Stimulated activated CD8-positive, alpha-beta memory T cell treated with anti-CD3 and anti-CD28 coated beads, Interleukin-7, amount 100 ng/mL, for 48 hours (primary cell): ENCODE measurements at regions not wholly inside any gene's neighbourhood (a gene's known extent, or its start where the extent isn't known, plus 50 kb on each side); places are given as distances from the start of the nearest gene placed in this dataset.

Experiments
- DNase-seq, 2 donors: peaks; one replicate each; pipeline ENCODE4 v3.0.0-alpha.2; 2020; ENCODE audit warnings: low read depth in 1 of 2; ENCODE audit errors: extremely low read depth in 1 of 2

DNA sequence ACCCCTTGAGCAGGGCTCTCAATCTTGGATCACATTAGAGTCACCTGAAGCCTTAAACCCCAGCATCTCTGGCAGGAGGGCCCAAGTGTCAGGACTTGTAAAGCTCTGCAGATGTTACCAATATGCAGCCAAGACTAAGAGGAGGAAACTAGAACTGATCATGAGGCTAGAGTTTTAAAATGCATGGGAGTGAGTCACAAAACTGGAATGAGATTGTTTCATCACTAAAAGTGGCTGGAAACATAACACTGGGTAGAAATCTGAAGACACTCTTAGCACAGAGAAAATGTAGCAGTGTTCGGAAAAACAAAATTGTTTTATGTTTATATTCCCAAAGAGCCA, 63.3 kb upstream of the GHITM start:
- DNase-seq, result no peak

DNA sequence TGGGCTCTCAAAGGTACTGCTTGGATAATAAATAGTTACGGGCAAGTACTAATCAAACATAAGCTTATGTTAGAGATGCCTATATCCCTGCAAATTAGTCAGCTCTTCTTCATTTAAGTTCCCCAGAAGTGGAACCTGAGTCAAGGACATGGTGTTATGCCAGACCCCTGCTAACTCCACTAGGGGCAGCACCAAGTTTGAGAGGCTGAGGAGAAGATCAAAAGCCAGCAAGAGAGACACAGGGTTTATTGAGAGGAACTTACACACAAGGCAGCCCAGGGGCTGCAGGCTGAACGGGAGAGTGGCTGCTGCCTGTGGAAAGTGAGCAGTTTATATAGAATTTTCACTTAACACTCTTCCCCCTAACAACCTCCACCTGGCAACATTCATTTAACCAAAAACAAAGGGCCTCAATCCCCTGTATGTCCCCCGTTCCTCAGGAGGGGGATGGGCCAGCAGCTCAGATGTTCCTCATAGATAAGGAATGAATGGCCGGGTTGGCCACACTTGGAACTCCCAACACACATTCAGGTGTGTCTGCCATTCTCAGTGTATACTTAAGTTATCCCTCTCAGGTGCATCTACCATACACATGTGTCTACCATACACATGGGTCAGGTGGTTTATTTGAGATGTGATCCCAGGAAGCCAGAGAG, 62.6 kb upstream of the GHITM start:
- DNase-seq, result no peak

DNA sequence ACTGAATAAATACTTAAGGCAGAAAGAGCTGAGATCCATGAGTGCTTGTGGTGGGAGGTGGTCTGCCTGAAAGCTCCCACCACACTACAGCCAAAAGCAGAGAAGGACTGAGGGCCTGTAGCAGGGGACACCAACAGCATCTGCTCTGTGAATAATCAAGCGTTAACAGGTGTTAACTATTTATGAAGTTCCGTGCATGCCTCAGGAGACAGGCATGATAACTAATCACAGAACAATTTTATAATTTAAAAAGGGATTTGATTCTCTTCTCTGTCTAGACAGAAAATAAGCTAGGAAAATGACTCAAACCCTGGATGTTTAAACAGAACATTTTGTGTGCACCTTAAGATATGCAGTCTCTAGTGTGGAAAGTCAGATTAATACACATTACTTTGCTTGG, 61.5 kb upstream of the GHITM start:
- DNase-seq, result no peak

GRCh38 chr10:84078771-84079170, 60.5 kb upstream of the GHITM start:
- no peak for DNase-seq

DNA sequence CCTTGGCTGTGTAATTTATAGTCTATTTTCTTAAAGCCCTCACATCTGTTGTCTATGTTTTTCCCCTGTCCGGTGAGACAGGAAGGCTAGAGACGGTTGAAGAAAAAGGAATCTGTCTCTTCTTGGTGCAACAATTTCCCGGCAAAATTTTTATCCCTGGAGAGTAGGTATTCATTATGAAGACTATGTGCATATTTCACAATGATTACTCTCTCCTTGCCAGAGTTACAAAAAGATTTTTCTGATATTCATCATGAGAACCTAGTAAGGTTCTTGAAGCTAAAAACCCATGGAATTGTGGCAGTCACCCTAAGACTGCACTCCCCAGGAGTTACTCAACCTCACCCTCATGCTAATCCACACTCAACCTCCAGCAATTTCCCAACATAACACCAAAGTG, 55.0 kb upstream of the GHITM start:
- no peak for DNase-seq

GRCh38 chr10:84087202-84087601, 52.1 kb upstream of the GHITM start:
- no peak for DNase-seq

DNA sequence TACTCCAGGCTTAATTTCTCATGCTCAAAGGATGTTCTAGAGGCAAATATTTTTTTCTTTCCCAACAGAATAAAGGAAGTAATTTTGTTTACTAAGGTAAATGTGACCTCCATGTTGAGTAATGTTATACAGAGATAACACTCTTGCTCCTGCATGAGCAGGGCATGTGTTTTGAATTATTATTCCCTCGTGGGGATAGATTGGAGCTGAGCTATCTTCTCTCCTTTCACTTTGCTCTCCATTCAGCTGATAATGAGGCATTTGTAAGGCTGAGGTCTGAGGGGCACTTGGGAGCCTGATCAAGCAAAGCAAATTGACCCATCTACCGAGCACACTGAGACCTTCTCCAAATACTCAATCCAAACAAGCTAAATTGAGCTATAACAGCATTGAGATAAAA, 50.7 kb upstream of the GHITM start:
- no peak for DNase-seq

DNA sequence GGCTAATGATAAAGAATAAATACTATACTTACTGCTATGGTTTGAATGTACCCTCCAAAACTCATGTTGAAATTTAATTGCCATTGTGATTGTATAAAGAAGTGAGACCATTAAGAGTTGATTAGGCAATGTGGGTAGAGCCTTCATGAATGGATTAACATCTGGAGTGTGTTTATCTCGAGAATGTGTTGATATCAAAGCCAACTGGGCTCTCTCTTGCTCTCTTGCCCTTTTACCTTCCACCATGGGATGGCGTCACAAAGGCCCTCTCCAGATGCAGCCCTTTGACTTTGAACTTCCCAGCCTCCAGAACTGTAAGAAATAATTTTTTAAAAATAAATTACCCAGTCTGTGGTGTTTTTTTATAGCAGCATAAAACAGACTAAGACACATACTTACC, 50.1 kb upstream of the GHITM start:
- DNase-seq, result no peak
